ENCODE measurements at regions not wholly inside any gene's neighbourhood (a gene's known extent, or its start where the extent isn't known, plus 50 kb on each side); places are given as distances from the start of the nearest gene placed in this dataset.

DNA sequence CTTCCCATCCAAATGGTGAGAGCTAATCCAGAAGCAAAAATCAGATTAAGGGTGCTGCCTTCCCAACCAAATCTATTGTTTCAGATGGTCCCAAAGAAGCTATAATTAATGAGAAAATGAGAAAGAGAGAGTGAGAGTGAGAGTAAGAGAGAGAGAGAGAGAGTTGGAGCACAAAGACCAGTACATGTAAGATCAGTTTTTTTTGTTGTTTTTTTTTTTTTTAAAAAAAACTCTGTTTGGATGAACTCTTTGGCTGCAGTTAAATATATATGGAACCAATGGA lies 305.6 kb downstream of the PTEN start:
- DNase-seq (ENCODE audit: low read depth): no peak

DNA sequence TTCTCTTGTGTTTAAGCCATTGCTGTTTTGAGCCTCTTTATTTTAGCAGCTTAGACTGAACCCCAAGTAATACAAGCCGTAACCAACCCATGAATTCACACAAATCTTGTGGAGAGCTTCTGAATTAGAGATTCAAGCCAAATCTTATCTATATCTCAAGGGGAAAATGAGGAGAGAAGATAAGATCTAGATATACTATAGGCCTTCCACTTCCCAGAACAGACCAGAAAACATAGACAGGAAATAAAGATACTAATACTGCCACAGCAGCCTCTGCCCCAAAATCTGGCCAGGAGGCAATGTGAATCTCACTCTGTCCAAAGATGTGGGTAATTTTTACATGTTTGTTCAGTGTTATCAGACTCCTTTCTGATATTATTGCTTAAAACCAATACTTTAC lies 307.2 kb downstream of the PTEN start:
- no peak for DNase-seq (ENCODE audit: low read depth)

DNA sequence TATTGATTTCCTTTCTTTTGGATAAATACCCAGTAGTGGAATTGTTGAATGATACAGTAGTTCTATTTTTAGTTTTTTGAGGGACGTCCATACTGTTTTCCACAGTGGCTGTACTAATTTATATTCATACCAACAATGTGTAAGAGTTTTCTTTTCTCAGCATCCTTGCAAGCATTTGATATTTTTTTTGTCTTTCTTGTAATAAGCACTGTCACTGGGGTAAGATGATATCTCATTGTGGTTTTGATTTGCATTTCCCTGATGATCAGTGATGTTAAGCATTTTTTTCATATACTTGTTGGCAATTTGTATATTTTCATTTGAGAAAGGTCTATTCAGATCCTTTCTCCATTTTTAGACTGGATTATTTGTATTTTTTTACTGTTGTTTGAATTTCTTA lies 308.7 kb downstream of the PTEN start:
- DNase-seq (ENCODE audit: low read depth): no peak

DNA sequence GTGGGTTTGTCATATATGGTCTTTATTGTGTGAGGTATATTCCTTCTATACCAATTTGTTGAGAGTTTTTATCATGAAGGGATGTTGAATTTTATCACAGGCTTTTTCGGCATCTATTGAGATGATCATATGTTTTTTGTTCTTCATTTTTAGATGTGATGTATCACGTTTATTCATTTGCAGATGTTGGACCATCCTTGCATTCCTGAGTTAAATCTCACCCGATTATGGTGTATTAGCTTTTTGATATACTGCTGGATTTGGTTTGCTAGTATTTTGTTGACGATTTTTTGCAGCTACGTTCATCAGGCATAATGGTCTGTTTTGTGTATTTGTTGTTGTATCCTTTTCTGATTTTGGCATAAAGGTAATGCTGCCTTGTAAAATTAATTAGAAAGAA lies 311.0 kb downstream of the PTEN start:
- DNase-seq (ENCODE audit: low read depth): no peak

DNA sequence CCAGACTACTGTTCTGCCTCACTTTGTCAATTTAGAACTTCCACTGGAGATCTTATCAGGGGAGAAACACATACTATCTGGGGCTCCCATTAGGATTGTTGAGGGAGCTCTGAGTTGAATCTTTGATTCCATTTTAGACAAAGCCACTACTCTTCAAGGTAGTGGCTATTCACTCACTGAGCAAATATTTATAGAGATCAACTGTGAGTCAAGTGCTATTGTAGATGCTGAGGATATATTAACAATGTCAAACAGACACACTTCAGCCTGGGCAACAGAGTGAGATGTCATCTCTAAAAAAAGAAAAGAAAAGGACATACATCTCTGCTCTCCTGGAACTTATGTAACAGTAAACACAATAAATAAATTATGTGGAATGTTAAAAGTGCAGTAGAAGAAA lies 315.3 kb downstream of the PTEN start:
- DNase-seq (ENCODE audit: low read depth): no peak

DNA sequence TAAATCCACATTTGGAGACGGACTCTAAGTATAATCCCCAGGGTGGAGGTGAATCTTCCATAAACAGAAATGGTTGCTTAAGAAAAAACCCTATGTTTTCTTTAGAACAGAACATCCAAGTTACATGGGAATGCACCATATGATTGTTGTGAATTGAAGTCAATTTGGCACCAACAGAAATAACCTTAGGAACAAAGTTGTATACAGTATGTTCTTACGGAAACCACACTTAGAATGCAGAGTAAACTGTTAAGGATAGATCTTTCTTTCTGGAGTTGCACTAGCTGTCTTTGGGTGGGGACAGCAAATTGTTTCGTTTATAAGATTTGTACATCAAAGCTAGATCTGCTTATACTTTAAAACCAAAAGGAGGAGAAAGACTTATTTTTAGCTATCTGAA lies 316.4 kb downstream of the PTEN start:
- DNase-seq (ENCODE audit: low read depth): no peak

DNA sequence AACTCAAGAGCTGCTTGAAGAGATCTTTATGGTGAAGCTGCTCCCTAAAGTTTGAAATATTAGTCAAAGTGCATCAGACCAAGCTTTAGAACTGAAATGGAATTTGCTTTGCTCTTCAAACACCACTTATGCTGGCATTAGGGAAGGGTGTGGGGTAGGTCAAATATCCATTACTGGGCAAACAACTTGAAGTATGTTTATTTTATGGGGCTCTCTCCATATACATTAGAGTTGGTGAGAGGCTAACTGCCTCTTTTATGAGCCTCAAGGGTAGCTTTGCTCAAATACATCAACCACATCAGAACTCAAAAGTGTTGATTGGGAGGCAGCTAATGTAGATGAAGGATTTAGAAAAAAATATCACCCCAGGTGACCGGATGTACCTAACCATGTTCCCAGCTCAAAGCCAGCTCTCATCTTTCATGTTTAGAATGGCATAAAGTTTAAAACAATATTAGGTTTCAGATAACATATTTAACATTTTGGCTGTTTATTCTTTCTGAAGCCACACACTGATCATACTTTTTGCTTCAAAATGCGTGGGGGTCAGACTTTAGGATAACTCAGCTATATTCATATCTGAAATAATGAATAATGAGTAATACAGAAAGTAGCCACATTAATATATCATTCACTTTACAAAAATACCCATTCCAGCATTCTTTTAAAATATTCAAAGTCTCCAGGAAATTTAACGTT lies 318.6 kb downstream of the PTEN start:
- no peak for DNase-seq (ENCODE audit: low read depth)

DNA sequence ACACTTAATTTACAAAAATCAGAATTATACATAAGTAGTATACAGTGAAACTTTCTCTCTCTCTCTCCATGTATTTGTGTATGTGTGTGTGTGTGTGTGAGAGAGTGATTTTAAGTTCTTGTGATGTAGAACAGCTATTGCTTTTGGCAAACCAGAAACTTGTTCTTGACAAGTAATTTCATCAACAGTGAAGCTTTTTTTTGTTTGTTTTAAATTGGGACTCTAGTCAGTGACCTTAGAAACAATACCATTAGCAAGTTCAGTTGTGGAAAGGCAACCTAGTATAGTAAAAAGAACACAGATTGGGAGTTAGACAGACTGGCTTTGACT lies 319.1 kb downstream of the PTEN start:
- no peak for DNase-seq (ENCODE audit: low read depth)

DNA sequence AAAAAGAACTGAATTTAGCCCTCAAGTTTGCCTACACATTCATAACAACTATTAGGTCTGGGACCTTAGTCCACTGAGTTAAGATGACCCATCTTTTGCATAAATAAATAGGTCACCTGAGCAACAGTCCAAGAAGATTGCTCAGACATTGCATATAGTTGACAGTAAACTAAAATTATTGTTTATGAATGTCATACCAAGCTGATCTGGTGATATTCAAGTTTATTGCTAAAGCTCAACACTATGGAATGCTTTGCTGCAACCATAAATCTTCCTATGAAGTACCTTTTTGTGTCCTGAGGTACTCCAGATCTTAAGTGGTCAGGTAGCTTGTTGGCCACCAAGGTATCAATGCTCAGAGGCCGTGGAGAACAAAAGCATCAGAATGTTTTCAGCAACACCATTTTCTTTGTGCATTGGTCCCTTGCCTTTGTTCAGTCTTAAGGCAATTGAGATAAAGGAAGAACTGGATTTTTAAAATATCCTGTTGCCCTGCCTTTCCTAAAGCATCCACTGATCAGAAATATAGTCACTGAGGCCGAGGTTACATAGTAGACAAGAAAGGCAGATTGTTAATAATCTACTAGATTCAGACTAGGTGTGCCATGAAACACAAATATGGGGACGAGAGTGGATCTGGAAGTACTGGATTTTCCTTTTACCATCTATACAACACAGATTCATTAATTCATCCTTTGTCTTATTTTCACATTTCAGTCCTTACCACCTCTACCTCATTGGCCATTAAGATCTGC lies 321.3 kb downstream of the PTEN start:
- no peak for DNase-seq (ENCODE audit: low read depth)

DNA sequence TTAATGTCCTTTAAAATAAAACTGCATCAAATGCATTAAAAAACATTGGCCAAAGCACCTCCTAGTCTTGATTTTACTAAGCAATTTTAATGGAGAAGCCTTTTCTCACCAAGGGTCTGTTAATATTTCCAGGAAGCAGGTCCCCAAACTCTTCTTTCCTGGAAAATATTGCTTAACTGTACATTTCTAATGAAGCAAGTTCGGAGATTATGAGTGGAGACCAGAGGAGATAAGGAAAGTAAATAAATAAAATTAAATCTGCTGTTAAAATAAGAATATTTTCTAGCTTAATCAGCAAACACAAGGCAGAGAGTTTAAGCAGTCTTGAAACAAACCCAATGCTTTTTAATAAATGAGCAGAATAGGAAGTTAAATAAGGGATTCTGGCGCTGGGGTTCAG lies 322.4 kb downstream of the PTEN start:
- no peak for DNase-seq (ENCODE audit: low read depth)

DNA sequence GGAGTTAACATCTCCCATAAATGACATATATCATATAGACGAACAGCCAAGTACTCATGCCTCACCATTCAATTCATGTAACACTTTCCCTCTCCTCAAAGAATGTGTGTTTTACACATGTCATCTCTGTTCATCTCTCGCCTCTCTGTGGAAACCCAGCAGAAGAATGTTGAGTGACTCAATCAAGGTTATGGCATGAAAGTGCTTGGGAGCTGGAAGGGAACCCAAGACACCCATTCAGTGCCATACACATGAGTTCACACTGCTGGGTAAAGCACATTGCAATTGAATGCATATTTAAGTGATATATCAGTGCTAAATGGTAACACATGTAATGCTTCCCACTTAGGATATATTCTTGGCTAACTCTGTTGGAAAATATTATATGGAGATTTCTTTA lies 322.9 kb downstream of the PTEN start:
- DNase-seq (ENCODE audit: low read depth): no peak

DNA sequence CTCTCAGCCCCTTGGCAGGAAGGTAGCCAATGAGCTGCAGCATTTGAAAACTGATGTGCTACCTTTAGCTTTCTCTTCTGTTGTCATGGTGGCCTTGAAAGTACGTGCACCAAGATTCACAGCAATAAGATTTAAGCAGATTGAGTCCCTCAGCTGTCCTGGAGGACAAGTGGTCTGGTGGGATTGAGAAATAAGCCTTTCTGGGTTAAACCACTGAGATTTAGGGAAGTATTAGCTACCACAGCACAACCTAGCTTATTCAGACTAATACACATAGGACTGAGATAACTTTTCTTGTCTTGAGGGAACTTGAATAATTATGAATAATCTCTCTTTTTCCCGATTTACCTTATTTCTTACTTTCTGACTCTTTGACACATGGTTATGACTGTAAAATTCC lies 324.0 kb downstream of the PTEN start:
- DNase-seq (ENCODE audit: low read depth): no peak

DNA sequence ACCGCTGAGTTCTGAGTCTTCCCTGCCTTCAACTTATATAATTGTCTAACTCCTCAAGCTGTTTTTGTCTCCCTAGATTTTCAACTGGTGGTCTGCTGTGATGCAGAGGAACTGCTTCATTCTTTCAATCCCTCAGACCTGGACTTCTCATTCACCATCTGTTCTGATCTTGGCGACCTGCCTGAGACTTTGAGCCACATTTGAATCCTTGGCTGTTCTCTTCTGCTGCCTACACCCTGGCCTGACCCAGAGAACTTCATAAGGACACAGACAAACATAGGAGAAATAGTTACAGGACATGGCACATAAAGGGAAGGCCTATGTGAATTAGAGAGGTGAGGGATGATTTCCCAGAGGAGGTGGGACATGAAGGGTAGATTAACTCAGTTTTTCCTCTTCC lies 326.7 kb downstream of the PTEN start:
- no peak for DNase-seq (ENCODE audit: low read depth)

DNA sequence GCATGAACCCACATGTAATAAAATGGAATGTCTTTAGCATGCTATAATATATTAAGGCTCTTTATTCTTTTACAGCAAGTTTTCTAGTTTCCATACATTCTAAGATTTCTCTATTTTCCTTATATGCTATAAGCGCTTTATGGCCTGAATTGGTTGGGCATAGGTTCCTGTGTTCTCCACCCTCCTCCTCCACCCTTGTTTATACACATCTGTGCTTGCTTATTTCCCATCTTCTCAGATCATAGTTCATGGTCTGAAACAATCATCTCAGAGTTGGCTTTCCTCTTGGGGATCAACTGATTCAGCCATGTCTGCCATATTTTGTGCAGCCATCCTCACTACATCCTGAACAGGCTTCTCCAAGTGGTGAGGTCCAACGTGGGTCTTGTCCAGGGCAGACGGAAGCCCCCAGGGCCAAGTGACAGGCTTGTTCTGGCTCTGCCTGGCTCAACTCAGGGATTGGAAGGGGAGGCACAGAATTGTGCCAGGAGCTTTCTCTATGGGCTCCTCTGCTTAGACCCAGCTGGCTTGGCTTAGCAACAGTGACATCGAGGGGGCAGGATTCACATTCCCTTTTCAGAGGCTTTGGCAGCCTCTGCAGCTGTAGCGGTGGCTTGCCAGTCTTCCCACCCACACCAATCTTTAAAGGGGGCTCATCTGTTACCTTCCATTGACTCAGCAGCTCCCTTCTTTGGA lies 327.3 kb downstream of the PTEN start:
- no peak for DNase-seq (ENCODE audit: low read depth)

DNA sequence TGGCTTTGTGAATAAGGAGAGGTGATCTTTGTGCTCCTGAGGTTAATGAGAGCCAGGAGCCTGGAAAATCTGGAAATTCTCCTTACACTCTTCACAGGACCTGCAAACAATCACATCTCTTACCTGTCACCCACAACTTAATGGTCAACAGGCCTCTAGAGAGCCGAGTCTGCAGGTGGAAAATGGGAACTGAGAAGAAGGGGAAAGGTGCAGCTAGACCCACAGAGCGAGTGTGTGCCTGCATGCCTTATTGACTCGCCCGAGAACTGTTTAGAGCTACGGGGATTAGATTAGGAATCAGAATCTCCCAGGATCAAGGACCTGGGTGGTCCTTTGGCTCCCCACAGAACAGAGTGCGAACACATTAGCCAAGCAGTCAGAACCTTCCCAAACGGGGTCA lies 329.6 kb downstream of the PTEN start:
- DNase-seq (ENCODE audit: low read depth): no peak

DNA sequence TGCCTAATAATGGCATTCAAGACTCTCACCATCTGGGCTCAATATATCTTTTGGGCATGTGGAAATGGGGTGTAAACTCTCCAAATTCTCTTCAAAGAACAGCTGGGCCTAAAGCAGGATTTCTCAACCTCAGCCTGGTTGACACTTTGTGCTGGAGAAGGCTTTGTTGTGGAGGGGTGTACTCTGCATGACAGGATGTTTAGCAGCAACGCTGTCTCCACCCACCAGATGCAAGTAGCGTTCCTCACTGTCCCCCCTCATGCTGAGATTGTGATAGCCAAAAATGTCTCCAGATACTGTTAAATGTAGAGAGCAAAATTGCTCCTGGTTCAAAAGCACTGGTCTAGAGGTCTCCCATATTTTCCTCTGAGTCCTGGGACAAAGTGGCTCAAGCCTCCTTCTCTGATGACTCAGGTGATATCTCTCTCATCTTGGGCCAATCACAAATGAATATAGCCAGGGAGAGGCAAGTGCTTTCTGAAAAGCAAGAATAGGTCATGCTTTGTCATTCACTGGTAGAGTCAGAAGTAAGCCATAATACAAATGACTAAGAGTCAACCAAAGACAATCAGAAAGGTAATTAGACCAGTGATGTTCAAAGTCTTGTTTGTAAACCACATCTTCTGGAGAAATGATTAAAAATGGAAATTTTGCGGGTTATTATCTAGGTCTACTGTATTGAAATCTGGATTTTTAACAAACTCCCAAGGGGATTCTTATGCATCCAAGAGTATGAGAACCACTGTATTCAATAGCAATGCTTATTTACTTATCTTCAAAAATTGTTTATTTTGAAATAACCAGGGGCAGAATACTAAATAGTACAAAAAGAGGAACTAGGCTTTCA lies 330.8 kb downstream of the PTEN start:
- DNase-seq (ENCODE audit: low read depth): no peak

DNA sequence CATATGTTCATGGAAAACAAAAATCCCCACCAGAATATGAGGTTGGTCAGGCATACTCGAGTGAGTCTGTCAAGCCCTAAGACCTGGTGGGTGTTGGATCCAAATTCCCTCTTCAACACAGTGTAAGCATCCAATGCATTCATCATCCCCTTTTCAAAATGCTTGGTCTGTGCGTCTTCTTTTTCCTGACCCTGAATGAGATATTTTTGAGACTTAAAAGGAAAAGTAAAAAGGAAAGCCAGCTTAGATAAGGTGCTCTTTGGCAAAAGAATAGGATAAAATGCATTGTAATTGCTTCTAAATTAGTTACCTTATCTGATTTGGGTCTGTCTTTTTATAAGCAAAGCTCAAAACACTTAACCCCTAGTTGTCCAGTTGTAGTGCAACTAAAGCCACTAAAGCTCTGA lies 331.5 kb downstream of the PTEN start:
- no peak for DNase-seq (ENCODE audit: low read depth)

DNA sequence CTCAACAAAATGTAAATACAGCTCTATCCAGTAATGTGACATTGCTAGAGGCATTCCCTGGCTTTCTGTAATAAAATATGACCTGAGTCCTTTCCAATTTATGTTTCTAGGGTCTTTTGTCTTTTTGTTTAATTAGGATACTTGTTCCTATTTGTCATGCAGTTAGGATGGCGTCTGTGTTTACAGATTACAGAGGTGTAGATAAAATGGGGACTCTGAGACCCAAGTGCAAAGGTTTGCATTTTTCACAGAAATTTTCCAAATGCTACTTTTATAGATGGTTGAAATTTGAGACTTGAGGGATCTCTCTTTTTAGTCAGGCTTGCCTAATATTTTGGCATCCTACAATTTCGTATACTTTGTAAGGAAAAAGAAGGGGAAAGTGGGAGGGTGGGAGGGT lies 332.4 kb downstream of the PTEN start:
- no peak for DNase-seq (ENCODE audit: low read depth)

DNA sequence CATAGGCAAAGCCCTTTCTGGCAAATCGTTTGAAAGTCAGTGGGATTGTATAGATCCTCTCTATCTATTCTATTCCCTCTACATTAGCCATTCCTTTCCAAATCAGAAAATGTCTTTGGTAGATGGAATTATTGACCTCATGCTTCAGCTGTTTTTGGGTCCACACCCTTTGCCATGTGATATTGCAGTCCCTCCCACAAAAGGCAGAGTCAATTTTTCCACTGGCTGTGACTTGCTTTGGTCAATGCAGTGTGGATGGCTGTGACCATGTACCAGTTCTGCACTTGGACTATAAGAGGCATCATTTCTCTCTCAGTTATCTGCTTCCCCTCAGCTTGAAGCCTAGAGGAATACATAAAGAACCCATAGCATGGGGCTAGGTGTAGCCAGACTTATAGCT lies 332.9 kb downstream of the PTEN start:
- DNase-seq (ENCODE audit: low read depth): no peak

DNA sequence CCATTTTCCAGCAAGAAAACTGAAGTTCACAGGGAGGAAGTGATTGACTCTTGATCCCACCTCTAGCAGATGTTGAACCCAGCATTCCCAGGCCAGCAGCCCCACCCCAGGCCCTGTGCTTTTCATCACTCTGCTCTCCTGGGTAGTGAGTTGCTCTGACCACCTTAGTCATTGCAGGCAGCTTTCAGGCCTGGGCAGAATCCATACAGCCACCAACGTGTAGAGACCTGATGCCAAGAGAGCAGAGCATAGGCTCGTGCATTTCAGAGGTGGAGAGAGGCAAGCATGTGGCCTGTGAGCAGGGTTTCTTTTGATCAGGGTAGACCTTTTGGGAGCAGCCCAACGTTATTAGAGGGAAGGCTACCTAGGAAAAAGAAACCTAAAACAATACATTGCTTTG lies 334.6 kb downstream of the PTEN start:
- no peak for DNase-seq (ENCODE audit: low read depth)

DNA sequence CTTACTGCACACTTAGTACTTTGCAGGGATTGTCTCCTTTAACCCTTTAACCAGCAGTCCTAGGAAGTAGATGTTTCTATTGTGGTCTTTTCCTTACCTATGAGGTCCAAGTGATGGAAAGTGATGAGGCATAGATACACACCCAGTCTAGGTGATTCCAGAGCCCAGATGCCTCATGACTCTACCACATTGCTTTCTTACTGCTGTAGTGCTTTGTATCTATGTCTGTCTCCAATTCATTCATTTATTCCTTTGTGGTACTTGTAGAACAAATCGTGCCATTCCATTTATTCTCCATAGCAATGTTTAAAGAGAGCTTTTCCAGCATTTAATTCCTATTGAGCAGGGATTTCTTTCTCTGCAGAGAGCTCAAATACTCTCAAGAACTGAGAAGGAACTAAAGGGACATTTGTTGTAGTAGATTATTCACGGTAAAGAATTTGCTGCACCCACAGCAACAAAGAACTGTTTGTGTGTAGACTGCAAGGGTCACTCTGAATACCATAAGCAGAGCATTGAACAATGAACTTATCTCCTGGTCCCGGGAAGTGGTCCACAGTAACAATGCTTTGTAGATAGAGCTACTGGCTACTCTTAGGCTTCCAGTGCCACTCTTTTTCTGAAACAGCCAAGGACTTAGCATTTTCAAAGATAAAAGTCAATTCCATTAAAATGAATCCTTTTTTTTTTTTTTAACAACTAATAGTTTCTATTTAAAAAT lies 337.0 kb downstream of the PTEN start:
- no peak for DNase-seq (ENCODE audit: low read depth)

DNA sequence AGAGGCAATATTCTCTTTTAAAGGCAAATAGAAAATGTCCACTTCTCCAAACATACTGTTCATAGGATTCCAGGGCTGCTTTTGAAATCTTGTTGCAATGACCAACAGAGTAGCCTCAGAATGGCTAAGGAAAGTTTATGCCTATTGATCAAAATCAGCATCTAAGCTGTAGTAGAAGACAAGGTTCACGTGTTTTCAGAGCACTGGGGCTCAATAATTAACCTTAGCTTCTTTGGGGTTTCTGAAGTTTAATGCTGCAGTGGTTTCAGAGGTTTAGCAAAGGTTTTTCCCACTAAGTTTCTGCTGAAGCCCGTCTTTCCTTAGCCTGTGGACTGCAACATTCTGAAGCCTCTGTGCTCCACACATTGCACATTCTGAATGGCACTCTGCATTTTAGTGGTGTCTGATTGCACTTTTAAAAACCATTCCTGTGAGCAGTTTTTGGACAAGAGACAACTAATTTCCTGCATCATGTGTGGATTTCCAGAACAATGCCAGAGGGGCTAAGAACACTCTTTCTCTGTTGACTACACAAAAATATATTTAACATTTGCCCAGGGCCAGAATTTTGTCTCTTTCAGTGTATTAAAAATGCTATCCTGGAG lies 342.5 kb downstream of the PTEN start:
- no peak for DNase-seq (ENCODE audit: low read depth)
